HG03097 (cell line): ENCODE measurements at regions not wholly inside any gene's neighbourhood (a gene's known extent, or its start where the extent isn't known, plus 50 kb on each side); places are given as distances from the start of the nearest gene placed in this dataset.

ENCODE experiments used
- ATAC-seq: cut with Tn5 transposase; IDR thresholded peaks from one replicate; pipeline ENCODE4 v1.9.1; 2021; ENCODE audit not compliant: unreplicated experiment, low FRiP score

DNA sequence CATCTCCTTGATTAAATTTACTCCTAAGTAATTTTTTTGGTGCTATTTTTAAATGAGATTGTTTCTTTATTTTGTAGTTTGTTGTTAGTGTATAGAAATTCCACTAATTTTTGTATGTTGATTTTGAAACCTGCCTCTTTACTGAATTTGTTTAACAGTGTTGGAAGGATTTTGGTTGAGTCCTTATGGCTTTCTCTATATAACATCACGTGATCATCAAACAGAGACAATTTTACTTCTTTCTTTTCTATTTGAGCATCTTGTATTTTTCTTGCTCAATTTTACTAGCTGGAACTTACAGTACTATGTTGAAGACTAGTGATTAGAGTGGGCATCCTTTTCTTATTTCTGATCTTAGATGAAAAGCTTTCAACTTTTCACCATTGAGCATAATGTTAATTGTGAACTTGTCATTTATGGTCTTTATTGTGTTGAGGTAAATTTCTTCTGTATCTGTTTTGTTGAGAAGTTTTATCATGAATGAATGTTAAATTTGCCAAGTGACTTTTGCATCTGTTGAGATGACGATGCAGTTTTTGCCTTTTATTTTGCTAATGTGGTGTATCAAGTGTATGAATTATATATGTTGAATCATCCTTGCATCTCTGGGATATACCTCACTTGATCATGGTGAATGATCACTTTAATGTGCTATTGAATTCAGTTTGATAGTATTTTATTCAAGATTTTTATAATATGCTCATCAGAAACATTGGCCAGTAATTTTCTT, 645.3 kb upstream of the DDX18 start:
- no peak for ATAC-seq

DNA sequence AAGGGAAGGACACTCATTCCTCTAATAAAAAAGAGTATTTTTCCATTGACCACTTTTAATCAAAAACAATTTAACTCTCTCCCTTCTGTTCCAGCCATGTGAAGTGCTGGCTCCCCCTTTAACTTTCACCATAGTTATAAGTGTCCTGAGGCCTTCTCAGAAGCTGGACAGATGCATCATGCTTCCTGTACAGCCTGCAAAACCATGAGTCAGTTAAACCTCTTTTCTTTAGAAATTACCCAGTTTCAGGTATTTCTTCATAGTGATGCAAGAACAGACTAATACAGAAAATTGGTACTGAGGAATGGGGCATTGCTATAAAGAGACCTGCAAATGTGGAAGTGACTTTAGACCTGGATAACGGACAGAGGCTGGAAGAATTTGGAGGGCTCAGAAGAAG, 643.6 kb upstream of the DDX18 start:
- no peak for ATAC-seq

DNA sequence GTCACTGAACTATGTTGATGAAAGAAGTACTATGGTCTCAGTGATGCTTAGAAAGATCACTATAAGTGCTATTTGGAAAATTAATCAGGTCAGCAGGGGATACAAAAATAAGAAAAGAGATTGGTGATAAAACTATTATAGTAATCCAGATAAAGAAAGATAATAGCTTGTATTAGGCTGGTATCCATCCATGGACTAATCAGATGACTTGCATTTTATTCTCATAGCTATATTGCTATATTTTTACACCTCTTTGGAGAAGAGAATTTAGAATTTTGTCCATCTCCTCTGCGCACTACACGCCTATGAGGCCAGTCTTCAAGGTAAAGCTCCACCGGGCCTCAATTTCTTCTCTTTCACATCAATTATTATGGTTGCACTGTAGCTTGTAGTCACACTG, 635.1 kb upstream of the DDX18 start:
- ATAC-seq = no peak

DNA sequence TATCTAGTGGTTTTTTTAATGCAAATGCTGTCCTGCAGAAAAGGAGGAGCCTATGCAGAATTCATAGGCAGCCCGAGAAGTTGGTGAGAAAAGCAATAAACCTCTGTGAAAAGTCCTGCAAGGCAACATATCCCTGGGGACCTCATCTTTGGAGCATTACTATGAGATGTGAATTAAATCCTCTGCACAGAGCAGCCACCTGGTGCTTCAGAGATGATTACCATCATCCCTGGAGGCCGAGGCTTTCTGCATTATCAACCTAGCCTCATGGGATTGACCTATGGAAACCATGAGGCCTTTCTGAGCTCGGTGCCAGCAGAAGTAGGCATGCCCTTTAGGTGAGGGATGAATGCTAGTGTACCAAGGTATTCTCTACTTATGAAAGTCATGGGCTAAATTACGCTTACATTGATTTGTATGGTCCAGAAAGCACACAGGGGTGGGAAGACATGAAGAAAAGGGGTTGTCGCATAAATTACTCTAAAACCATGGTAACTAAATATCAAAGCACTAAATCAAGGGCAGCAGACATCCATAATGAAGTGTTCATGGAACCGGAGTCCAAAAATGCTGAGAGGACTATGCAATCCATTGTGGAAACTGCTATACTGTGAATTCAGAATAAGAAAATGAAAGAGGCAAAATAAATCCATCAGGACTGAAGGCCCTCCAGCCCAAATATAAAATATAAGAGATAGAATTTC, 623.5 kb upstream of the DDX18 start:
- ATAC-seq = no peak

DNA sequence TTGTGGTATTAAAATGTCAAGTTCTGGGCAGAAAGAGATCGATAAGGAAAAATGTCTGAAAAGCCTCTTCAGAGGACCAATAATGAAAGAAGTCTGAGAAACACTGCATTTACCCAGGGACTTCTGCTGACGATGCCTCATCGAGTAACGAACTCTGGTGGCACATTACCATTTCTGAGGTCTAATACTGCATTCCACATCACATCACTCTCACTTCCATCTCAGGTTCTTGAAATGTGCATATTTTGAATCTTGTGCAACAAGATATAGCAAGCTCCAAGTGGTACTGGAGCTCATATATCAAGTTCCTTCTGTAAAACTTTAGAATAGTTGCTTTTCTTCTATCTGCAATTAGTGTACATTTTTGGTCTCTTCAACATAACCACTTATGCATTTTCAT, 619.1 kb upstream of the DDX18 start:
- ATAC-seq = no peak

DNA sequence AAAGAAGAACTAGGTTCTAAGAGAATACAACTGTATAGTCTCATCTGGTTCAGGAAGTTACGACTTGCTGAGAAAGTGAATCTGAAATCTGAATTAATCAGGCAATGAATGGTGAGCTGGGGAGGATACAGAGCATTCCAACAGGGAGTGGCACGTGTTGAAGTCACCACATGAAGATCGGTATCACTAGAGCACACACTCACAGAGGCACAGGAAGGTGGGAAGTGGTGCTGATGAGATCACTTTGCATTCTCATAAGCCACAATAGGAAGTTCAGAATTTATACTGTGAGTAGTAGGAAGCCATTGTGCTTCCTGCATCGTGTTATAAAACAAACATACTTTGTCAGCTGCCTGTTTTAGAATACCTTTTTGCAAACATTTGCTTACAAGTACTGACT, 615.0 kb upstream of the DDX18 start:
- no peak for ATAC-seq

DNA sequence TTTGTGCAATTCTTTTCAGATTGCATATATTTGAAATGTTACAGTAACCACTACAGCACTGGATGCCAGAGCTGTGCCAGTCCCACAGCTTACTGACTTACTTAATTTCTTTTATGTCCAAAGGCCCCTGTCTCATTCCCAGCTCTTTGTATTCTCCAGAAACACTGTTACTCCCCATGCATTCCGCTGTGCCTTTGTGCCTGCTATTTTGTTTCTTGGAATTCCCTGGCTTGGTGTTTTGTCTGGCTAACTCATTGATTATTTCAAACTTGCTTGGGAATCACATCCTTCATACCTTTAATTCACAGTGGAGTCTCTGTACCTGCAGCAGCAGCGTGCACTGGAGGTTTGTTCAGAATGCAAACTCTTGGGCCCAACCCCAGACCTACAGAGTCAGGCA, 601.9 kb upstream of the DDX18 start:
- ATAC-seq = no peak

DNA sequence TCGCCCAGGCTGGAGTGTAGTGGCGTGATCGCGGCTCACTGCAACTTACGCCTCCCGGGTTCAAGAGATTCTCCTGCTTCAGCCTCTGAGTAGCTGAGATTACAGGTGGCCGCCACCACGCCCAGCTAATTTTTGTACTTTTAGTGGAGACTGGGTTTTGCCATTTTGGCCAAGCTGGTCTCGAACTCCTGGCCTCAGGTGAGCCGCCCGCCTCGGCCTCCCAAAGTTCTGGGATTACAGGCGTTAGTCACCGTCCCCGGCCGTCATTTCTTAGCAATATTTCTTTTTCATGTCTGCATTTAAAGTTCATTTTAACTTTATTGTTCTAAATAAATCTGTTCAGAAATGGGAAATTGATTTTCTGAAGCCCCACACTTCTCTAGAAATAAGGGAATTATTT, 597.3 kb upstream of the DDX18 start:
- no peak for ATAC-seq

DNA sequence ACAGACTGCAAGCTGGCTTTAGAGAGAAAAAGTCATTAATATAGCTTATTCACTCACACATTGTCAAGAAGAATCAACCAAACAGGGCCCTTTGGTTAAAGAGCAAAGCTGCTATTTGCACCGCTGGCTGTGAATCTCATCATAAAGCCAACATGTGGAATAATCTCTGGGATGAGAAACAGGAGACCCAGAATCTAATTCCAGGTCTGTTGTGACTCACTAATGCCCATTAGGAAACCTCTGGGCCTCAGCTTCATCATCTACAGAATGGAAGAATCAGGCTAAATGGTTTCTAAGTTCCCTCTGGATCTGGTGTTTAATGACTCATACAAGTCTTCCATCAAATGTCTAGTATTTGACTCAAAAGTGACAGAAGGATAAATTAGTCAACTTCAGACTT, 591.7 kb upstream of the DDX18 start:
- no peak for ATAC-seq

DNA sequence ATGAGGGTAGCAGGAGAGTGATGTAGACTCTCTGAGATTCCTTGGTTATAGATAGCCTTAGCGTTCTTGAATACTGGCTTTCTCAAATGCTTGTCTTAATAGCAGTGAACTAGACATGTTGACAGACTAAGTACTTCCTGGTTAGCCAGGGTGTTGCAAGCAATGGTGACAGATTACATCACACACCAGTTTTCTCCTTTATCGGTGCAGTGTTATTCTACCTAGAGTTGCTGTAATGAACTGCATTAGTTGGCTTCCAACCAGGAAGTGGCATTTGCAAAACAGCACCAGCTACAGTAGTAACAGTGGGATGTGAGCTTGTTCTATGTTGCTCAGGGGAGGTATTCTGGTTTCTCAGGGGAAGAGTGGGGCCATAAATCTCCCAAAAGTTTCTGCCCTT, 582.2 kb upstream of the DDX18 start:
- ATAC-seq = no peak

DNA sequence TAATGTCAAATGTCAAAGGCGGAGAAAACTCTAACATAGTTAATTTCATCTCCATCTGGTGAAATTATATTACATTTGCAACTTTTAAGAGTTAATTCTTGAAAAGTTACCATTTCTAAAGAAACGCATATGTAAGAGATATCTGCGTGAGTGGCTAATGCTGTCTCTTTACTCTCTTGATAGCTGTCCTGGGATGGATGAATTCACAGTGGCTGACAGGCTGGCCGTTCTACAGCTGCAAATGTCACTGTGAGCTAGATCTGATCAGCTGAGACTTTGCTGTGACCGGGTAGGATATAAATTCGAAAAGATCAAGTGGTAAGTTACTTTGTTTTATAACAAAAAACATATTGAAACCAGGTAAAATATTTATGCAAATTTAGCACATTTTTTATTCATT, 557.1 kb upstream of the DDX18 start:
- ATAC-seq = no peak

DNA sequence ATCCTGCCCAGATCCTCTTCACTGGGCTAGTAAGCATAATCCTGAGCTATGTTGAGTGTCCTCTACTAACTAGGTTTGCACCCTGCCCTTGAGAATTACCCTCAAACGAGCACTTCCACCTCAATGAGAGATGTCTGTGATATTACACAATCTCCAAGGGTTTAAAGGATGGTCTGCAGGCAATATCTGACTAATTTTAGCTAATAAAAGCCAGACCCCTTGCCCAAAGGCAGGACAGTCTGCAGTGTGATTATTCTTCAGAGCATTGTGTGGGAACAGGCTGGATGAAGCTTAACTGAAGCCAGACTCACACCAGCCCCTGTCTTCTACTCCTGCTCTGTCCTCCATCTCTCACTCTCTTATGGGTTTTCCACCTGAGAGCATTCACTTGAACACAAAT, 544.9 kb upstream of the DDX18 start:
- no peak for ATAC-seq

DNA sequence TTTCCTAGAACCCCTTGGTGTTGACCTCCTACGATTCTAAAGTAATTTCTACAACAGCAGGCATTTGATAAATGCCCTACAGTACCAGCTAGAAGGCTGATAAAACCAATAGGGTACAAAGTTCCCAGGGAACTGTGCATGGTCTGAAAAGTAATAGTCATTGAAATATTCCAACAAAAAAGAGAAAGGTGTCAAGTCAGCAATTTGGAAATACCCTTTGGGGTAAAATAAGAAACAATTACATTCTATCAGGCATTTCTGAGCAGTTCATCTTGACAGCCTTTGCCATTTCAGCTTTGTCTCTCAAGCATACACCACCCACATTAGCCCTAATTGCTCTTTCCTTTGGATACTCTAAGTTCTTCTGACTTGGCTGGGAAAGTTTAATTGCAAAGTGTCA, 542.9 kb upstream of the DDX18 start:
- ATAC-seq = no peak

DNA sequence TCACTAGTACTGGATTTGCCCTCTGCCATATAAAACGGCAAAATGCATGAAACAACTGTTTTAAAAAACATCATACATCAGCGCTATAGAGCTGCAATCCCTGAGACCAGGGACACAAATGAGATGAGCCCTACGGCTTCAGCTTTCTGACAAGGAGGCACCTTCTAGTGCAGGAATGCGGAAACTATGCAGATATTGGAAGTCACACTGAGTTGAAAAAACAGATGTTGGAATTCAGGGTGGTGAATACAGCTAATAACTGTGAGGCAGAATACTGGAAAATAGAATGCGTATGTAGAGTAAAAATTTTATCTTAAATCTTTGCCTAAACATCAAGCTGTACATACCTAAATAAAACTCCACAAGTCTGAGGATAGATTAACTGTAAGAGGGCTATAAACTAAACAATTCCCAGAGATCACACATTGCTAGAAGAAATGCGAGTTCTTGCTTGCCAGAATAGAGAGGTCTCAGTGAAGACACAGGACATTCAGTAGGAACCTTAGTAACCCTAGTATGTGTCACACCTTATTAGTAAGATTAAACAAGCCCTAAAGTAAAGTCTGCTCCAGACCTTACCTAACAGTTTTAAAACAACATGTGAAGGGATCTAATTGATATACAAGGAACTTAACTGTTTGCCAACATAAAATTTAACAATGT, 541.4 kb upstream of the DDX18 start:
- no peak for ATAC-seq

DNA sequence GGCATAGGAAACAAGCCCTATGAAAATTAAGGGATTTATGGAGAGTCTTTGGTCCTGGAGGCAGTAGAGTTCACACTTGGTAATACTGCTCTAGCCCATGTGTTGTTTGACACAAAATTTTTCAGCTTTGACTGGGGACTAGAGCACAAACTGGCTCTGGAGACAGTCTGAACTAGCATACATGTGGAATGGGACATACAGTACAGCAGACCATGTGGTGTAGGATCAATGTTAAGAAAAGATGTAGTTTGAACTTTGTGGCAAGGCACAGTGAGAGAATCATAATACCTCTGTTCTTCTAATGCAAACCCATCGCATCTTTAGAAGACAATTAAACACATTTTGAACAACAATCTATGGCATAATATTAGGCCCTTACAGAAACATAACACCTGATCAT, 521.5 kb upstream of the DDX18 start:
- no peak for ATAC-seq

DNA sequence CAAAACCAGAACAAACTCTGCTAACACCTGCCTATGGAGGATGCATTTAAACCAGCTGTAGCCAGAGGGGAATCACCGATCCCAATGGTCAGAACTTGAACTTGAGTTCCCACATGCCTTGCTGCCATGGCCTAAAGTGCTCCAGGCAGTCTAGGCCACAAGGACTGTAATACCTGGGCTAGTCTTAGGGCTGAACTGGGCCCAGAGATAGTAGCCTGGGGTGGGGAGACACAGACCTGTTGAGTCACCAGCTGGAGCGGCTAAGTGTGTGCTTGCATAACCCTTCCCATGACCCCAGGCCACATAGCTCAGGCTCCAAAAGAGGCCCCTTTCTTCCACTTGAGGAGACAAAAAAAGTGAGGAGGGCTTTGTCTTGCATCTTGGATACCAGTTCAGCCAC, 515.0 kb upstream of the DDX18 start:
- no peak for ATAC-seq

DNA sequence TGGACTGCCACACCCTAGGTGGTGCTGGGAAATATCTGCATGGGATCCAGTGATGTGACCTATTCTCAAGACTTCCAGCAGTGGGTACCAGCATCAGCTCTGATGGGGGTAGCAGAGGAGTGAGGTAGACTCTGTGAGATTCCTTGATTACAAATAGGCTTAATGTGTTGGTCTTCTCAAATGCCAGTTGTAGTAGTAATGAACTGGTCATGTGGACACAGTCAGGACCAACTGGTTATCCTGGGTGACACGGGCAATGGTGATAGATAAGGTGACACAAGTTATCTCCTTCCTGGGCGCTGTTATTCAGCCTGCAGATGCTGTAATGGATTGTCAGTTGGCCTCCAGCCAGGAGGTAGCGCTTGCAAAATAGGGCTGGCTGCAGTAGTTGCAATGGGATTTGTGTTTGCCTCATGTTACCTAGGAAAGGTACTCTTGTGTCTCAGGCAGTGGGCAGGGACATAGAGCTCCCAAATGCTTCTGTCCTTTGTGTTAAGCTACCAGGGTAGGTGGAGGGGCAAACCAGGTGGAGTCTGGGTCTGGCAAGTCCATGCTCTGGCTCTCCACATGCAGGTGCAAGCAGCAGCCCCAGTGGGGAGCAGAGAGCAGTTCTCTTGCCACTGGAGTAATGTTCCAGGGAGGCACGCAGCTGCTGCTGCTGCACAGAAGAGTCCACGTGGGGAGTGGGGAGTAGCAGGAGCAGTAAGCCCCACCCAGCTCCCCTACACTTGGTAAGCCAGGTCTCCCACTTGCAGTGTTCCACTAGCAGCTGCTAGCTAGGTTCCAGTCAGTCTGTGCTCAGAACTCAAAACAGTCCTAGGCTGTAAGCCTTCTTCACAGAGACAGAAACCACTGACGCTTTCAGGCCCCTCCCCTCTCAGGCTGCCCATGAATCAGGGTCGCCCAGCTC, 505.4 kb upstream of the DDX18 start:
- ATAC-seq = no peak

DNA sequence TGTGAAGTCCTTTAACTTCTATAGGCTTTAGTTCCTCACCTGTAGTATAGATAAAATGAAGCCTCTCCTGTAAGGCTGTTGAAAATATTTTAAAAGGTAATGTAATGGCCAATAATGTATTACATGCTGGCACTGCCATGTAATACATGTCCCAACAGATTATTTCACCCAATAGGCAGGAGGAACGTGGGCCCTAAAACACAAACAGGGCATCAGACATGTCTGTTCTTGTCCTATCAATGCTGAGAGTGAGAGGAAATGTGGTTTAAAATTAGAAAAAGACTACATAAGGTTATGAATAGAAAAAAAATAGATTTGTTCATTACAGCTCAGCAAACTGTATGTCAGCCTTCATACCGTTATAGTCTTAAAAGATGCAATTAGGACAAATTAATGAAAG, 492.7 kb upstream of the DDX18 start:
- ATAC-seq = no peak

DNA sequence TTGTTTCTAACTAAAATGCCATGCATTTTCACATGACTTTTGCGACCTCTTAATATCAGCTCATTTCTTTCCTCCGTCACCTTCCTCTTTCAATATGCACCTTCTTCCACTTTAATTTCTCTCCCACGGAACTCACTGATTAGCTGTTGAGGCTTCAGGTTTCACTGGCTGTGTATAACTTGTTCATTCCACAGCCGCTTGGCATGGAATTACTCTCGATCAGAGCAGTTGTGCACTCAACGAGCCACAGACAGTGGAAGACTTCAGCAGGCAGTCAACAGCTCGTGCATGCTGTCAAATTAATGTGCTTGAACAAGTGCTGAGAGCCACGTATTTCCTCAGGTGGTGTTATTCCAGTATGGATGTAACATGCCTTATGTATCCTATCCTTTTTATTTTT, 491.2 kb upstream of the DDX18 start:
- ATAC-seq = no peak

DNA sequence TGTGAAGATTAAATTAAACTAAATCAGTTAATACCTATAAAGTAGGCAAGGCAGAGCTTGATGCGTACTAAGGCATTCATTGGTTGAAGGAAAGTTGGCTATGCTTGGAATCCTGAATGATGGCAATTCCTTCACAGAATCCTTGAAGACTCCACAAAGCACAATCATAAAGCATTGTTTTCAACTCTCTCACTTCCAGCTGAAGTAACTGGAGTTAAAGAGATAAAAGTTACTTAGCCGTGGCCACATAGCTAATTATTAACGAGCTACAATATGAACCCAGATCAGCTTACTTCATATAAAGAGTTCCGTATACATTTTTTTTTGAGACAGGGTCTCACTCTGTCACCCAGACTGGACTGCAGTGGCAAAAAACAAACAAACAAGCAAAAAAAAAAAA, 483.9 kb upstream of the DDX18 start:
- ATAC-seq = no peak

DNA sequence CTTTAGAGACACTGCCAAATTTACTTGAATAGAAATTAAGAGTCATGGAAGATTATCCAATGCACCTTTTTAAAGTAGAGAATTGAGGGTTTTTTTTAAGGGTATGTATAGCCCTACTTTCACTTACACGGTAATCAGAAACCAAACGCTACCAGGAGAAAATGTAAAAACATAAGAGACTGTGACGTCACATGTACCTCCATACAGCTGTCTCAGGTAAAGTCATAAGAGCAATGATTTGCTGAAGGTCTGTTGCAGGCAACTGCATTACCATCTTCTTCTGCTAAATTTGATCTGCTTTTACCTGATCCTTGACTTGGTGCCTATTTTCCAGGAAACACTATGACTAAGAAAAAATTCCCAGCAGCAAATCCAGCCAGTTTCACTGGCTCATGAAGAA, 478.5 kb upstream of the DDX18 start:
- no peak for ATAC-seq
